Hepatocyte (in vitro differentiated cells): ENCODE measurements at regions not wholly inside any gene's neighbourhood (a gene's known extent, or its start where the extent isn't known, plus 50 kb on each side); places are given as distances from the start of the nearest gene placed in this dataset.

Source experiments
- DNase-seq: peaks from one replicate; pipeline ENCODE4 v3.0.0-alpha.2; 2016; ENCODE audit warnings: low spot score
- H2AFZ ChIP-seq: fragments of 200-600 bp; sonication (generic); 2 replicates; pipeline ENCODE4 v1.6.0; 2016; ENCODE audit warnings: antibody characterized with exemption, mild to moderate bottlenecking
- H3K27ac ChIP-seq: fragments of 200-600 bp; sonication (generic); 2 replicates; pipeline ENCODE4 v1.5.1; 2016; ENCODE audit warnings: mild to moderate bottlenecking
- H3K27me3 ChIP-seq: fragments of 200-600 bp; sonication (generic); 2 replicates; pipeline ENCODE4 v1.6.1; 2016
- H3K36me3 ChIP-seq: fragments of 200-600 bp; sonication (generic); replicated peaks from 2 replicates; pipeline ENCODE4 v1.5.1; 2016; ENCODE audit warnings: low read depth; ENCODE audit not compliant: insufficient read depth
- H3K4me1 ChIP-seq: fragments of 200-600 bp; sonication (generic); 2 replicates; pipeline ENCODE4 v1.5.1; 2016; ENCODE audit warnings: mild to moderate bottlenecking, moderate library complexity; ENCODE audit not compliant: insufficient read depth
- H3K4me2 ChIP-seq: fragments of 200-600 bp; sonication (generic); 2 replicates; pipeline ENCODE4 v1.6.0; 2016
- H3K4me3 ChIP-seq: fragments of 200-600 bp; sonication (generic); 2 replicates; pipeline ENCODE4 v1.5.1; 2016; ENCODE audit warnings: mild to moderate bottlenecking
- H3K79me2 ChIP-seq: fragments of 200-600 bp; sonication (generic); 2 replicates; pipeline ENCODE4 v1.6.0; 2017; ENCODE audit warnings: mild to moderate bottlenecking
- H3K9me2 ChIP-seq: fragments of 200-600 bp; sonication (generic); replicated peaks from 2 replicates; pipeline ENCODE4 v1.6.0; 2017; ENCODE audit warnings: mild to moderate bottlenecking; ENCODE audit not compliant: insufficient read depth
- H3K9me3 ChIP-seq: fragments of 200-600 bp; sonication (generic); 2 replicates; pipeline ENCODE4 v1.5.1; 2016; ENCODE audit warnings: low read depth, mild to moderate bottlenecking
- H4K20me1 ChIP-seq: fragments of 200-600 bp; sonication (generic); 2 replicates; pipeline ENCODE4 v1.6.0; 2016; ENCODE audit warnings: mild to moderate bottlenecking; ENCODE audit not compliant: insufficient read depth, poor library complexity, severe bottlenecking
- CTCF ChIP-seq: fragments of 200-600 bp; sonication (generic); IDR thresholded peaks from 2 replicates; pipeline ENCODE4 v1.5.1; 2016; ENCODE audit warnings: antibody characterized with exemption, mild to moderate bottlenecking; ENCODE audit not compliant: poor library complexity
- EZH2 ChIP-seq: fragments of 200-600 bp; sonication (generic); IDR thresholded peaks from 2 replicates; pipeline ENCODE4 v1.6.1; 2016; ENCODE audit warnings: antibody characterized with exemption, mild to moderate bottlenecking, borderline replicate concordance
- EZH2phosphoT487 ChIP-seq: fragments of 200-600 bp; sonication (generic); IDR thresholded peaks from one replicate; pipeline ENCODE4 v1.6.1; 2018; ENCODE audit warnings: antibody characterized with exemption, mild to moderate bottlenecking, low read depth, moderate library complexity; ENCODE audit not compliant: unreplicated experiment, severe bottlenecking
- WGBS: methylation state at CpG from one replicate; pipeline ENCODE4 v1.1.6; 2016; ENCODE audit warnings: low lambda C conversion rate; ENCODE audit errors: missing lambda C conversion rate; 5-methylcytosine and 5-hydroxymethylcytosine counted together

GRCh38 chr6:41442352-41442672, 103.9 kb upstream of the FOXP4 start:
- no peaks in the 10 kb centered on the region for H3K9me2 ChIP-seq
- H3K9me3 ChIP-seq = no peaks in the 10 kb centered on the region
- peak overlapping the region; percentile 75 for H2AFZ ChIP-seq
- no peak for DNase-seq
- no peaks in the 10 kb centered on the region for H3K27me3 ChIP-seq
- no peak overlapping the region for H3K4me3 ChIP-seq
- no peaks in the 10 kb centered on the region for H3K79me2 ChIP-seq
- peaks cover 33% of the 10 kb centered on the region for H3K4me1 ChIP-seq
- TF ChIP-seq CTCF (no peak), EZH2 (no peak), EZH2phosphoT487 (no peak)
- peak overlapping the region; percentile 91 for H3K27ac ChIP-seq
- WGBS = 60% methylated on average over 1 of the region's 2 CpGs
- H3K36me3 ChIP-seq = no peaks in the 10 kb centered on the region
- H3K4me2 ChIP-seq = peak overlapping the region; percentile 89
- H4K20me1 ChIP-seq = no peaks in the 10 kb centered on the region

GRCh38 chr6:41442800-41443501, 103.2 kb upstream of the FOXP4 start:
- peak overlapping the region; percentile 91 for H3K27ac ChIP-seq
- no peaks in the 10 kb centered on the region for H3K79me2 ChIP-seq
- no peak overlapping the region for H3K4me3 ChIP-seq
- H3K9me3 ChIP-seq = no peaks in the 10 kb centered on the region
- H3K4me1 ChIP-seq = peaks cover 33% of the 10 kb centered on the region
- H4K20me1 ChIP-seq = no peaks in the 10 kb centered on the region
- peak overlapping the region; percentile 75 for H2AFZ ChIP-seq
- TF ChIP-seq CTCF (peak; percentile 81), EZH2 (no peak), EZH2phosphoT487 (no peak)
- no peaks in the 10 kb centered on the region for H3K9me2 ChIP-seq
- no peaks in the 10 kb centered on the region for H3K27me3 ChIP-seq
- peak; percentile 77 for DNase-seq
- H3K36me3 ChIP-seq = no peaks in the 10 kb centered on the region
- WGBS = 7% methylated on average over 28 of the region's 42 CpGs
- peak overlapping the region; percentile 89 for H3K4me2 ChIP-seq

- no peaks in the 10 kb centered on the region for H3K9me3 ChIP-seq
- DNase-seq = peak; percentile 26
- no peaks in the 10 kb centered on the region for H3K9me2 ChIP-seq
- H3K27ac ChIP-seq = peak overlapping the region; percentile 91
- TF ChIP-seq CTCF = no peak
- no peaks in the 10 kb centered on the region for H3K36me3 ChIP-seq
- H3K4me2 ChIP-seq = peak overlapping the region; percentile 89
- H3K4me3 ChIP-seq = no peak overlapping the region
- WGBS = 36% methylated on average over 15 of the region's 15 CpGs
- no peaks in the 10 kb centered on the region for H3K27me3 ChIP-seq
- peaks cover 33% of the 10 kb centered on the region for H3K4me1 ChIP-seq
- H3K79me2 ChIP-seq = no peaks in the 10 kb centered on the region
- no peaks in the 10 kb centered on the region for H4K20me1 ChIP-seq
- H2AFZ ChIP-seq = no peak overlapping the region
These were observed 102.3 kb upstream of the FOXP4 start for GRCh38 chr6:41443616-41444525.
